Neural cell (in vitro differentiated cells): ENCODE measurements at regions not wholly inside any gene's neighbourhood (a gene's known extent, or its start where the extent isn't known, plus 50 kb on each side); places are given as distances from the start of the nearest gene placed in this dataset.
"Not testable (repeated sequence)": the region's sequence is repeated elsewhere in the genome, so short reads cannot be mapped to it uniquely, and the experiment has no call there.

Experiments
- H2AFZ ChIP-seq: fragments of 200-600, 300-800 bp; sonication (generic), shearing (Covaris generic); 2 replicates; pipeline ENCODE4 v1.6.0; 2014; ENCODE audit warnings: low read depth, mild to moderate bottlenecking, antibody characterized with exemption, low read length, moderate library complexity
- H3F3A ChIP-seq: fragments of 200-600 bp; shearing (Covaris generic); 2 replicates; pipeline ENCODE4 v1.6.1; 2016; ENCODE audit warnings: mild to moderate bottlenecking, moderate library complexity, mixed read lengths, antibody characterized with exemption, low read length; ENCODE audit not compliant: insufficient read depth, poor library complexity, severe bottlenecking
- H3K27ac ChIP-seq: fragments of 200-600, 300-800 bp; sonication (generic), shearing (Covaris generic); 2 replicates; pipeline ENCODE4 v1.5.1; 2014; ENCODE audit warnings: mild to moderate bottlenecking, low read length, moderate library complexity
- H3K27me3 ChIP-seq: fragments of 300-800, 200-600 bp; sonication (generic), shearing (Covaris generic); 2 replicates; pipeline ENCODE4 v1.6.0; 2014; ENCODE audit warnings: mild to moderate bottlenecking, low read depth, low read length, moderate library complexity; ENCODE audit not compliant: insufficient read depth
- H3K36me3 ChIP-seq: fragments of 300-800, 200-600 bp; sonication (generic), shearing (Covaris generic); 2 replicates; pipeline ENCODE4 v1.5.1; 2014; ENCODE audit warnings: mild to moderate bottlenecking, antibody characterized with exemption, low read length, moderate library complexity; ENCODE audit not compliant: insufficient read depth
- H3K4me2 ChIP-seq: fragments of 300-800, 200-600 bp; sonication (generic), shearing (Covaris generic); 2 replicates; pipeline ENCODE4 v1.6.0; 2014; ENCODE audit warnings: mild to moderate bottlenecking, low read length
- H3K4me3 ChIP-seq: fragments of 300-800, 200-600 bp; sonication (generic), shearing (Covaris generic); 2 replicates; pipeline ENCODE4 v1.5.1; 2014; ENCODE audit warnings: mild to moderate bottlenecking, low read length, moderate library complexity
- H3K79me2 ChIP-seq: fragments of 200-600 bp; shearing (Covaris generic); replicated peaks from 2 replicates; pipeline ENCODE4 v1.6.0; 2014; ENCODE audit warnings: mild to moderate bottlenecking, low read length, moderate library complexity; ENCODE audit not compliant: insufficient read depth
- H3K9ac ChIP-seq: fragments of 300-800, 200-600 bp; sonication (generic), shearing (Covaris generic); 2 replicates; pipeline ENCODE4 v1.6.1; 2016; ENCODE audit warnings: mild to moderate bottlenecking, low read length, mixed read lengths
- H3K9me2 ChIP-seq: fragments of 200-600 bp; shearing (Covaris generic); 2 replicates; pipeline ENCODE4 v1.6.1; 2016; ENCODE audit warnings: mild to moderate bottlenecking, low read length, mixed read lengths; ENCODE audit not compliant: insufficient read depth
- H3K9me3 ChIP-seq: fragments of 200-600, 300-800 bp; sonication (generic), shearing (Covaris generic); 2 replicates; pipeline ENCODE4 v1.6.1; 2016; ENCODE audit warnings: mild to moderate bottlenecking, mixed run types, low read length, moderate library complexity, mixed read lengths
- H4K20me1 ChIP-seq: fragments of 200-600 bp; shearing (Covaris generic); 2 replicates; pipeline ENCODE4 v1.6.1; 2016; ENCODE audit warnings: mild to moderate bottlenecking, mixed run types; ENCODE audit not compliant: insufficient read depth
- EP300 ChIP-seq: fragments of 450-650 bp; conservative IDR thresholded peaks from 2 replicates; pipeline ENCODE4 v1.6.1; 2014; ENCODE audit warnings: antibody characterized with exemption, mild to moderate bottlenecking, moderate library complexity; ENCODE audit not compliant: poor library complexity, severe bottlenecking
- EZH2 ChIP-seq: fragments of 200-600, 300-800 bp; shearing (Covaris generic), sonication (generic); IDR thresholded peaks from 2 replicates; pipeline ENCODE4 v1.6.1; 2014; ENCODE audit warnings: antibody characterized with exemption, low read length, borderline replicate concordance, mild to moderate bottlenecking; ENCODE audit not compliant: insufficient read depth, poor library complexity, severe bottlenecking
- MXI1 ChIP-seq: fragments of 450-650 bp; conservative IDR thresholded peaks from 2 replicates; pipeline ENCODE4 v1.6.1; 2014; ENCODE audit warnings: antibody characterized with exemption, mild to moderate bottlenecking; ENCODE audit not compliant: poor library complexity, severe bottlenecking
- POLR2AphosphoS5 ChIP-seq: IDR thresholded peaks from 2 replicates; pipeline ENCODE4 v1.6.1; 2012
- RAD21 ChIP-seq: fragments of 450-650 bp; conservative IDR thresholded peaks from 2 replicates; pipeline ENCODE4 v1.6.1; 2014; ENCODE audit warnings: antibody characterized with exemption, mild to moderate bottlenecking, moderate library complexity
- REST ChIP-seq: IDR thresholded peaks from 2 replicates; pipeline ENCODE4 v1.6.1; 2012; ENCODE audit warnings: borderline replicate concordance
- SMC3 ChIP-seq: fragments of 450-650 bp; conservative IDR thresholded peaks from 2 replicates; pipeline ENCODE4 v1.6.1; 2014; ENCODE audit warnings: antibody characterized with exemption, mild to moderate bottlenecking, moderate library complexity; ENCODE audit not compliant: poor library complexity
- TAF1 ChIP-seq: IDR thresholded peaks from 2 replicates; pipeline ENCODE4 v1.6.1; 2012; ENCODE audit warnings: low read depth
- TF ChIP-seq, protein P1 (sequence below): fragments of 450-650 bp; IDR thresholded peaks from 2 replicates; pipeline ENCODE4 v1.5.1; 2014; ENCODE audit warnings: antibody characterized with exemption, mild to moderate bottlenecking, moderate library complexity; ENCODE audit not compliant: poor library complexity, severe bottlenecking

- Histone ChIP-seq H3K36me3 (no peaks in the 10 kb centered on the region), H3K9me2 (no peaks in the 10 kb centered on the region), H3K27ac (no peak overlapping the region), H3K4me3 (no peak overlapping the region), H2AFZ (no peak overlapping the region), H3K27me3 (no peaks in the 10 kb centered on the region), H3F3A (no peaks in the 10 kb centered on the region), H3K79me2 (no peaks in the 10 kb centered on the region), H3K9me3 (no peaks in the 10 kb centered on the region), H3K4me2 (no peak overlapping the region), H3K9ac (no peak overlapping the region), H4K20me1 (no peaks in the 10 kb centered on the region)
- TF ChIP-seq TAF1 (no peak), SMC3 (no peak), EP300 (no peak), RAD21 (no peak), MXI1 (no peak), REST (no peak), EZH2 (no peak), POLR2AphosphoS5 (no peak)
- TF ChIP-seq, protein P1, sequence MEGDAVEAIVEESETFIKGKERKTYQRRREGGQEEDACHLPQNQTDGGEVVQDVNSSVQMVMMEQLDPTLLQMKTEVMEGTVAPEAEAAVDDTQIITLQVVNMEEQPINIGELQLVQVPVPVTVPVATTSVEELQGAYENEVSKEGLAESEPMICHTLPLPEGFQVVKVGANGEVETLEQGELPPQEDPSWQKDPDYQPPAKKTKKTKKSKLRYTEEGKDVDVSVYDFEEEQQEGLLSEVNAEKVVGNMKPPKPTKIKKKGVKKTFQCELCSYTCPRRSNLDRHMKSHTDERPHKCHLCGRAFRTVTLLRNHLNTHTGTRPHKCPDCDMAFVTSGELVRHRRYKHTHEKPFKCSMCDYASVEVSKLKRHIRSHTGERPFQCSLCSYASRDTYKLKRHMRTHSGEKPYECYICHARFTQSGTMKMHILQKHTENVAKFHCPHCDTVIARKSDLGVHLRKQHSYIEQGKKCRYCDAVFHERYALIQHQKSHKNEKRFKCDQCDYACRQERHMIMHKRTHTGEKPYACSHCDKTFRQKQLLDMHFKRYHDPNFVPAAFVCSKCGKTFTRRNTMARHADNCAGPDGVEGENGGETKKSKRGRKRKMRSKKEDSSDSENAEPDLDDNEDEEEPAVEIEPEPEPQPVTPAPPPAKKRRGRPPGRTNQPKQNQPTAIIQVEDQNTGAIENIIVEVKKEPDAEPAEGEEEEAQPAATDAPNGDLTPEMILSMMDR = no peak
Observed at GRCh38 chr5:119751734-119752094, 122.4 kb downstream of the FAM170A start.

DNA sequence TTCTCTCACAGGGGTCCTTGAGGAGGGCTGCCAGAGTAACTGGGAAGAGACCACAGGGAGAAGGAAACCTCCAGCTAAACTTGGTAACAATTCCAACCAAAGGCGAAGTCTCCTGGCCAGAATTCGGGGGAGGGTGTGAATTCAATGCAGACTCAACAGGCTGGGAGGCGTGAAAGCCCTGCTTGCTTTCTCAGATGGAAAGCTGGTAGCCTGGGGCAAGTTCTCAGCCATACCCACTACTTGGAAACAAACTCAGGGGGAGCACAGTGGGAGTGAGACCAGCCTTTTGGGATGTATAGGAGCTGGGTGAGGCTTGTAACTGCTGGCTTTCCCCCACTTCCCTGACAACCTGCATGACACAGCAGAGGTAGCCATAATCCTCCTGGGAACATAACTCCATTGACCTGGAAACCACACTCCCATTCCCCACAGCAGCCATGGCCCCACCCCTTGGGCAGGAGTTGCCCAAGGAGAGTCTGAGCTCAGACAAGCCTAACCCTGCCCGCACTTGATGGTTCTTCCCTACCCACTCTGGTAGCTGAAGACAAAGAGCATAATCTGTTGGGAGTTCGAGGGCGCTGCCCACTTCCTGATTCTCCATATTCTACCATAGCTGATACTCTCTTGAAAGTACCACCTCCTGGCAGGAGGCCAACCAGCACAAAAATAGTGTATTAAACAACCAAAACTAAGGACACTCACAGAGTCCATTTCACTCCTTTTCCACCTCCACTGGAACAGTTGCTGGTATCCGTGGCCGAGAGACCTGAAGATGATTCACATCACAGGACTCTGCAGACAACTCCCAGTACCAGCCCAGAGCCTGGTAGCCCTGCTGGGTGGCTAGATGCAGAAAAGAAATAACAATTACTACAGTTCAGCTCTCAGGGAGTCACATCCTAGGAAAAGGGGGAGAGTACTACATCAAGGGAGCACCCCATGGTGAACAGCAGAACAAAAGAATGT lies 123.8 kb downstream of the FAM170A start:
- H3K27ac ChIP-seq = no peak overlapping the region
- no peaks in the 10 kb centered on the region for H4K20me1 ChIP-seq
- H3K9ac ChIP-seq = no peak overlapping the region
- no peaks in the 10 kb centered on the region for H3K36me3 ChIP-seq
- no peaks in the 10 kb centered on the region for H3F3A ChIP-seq
- no peaks in the 10 kb centered on the region for H3K9me3 ChIP-seq
- no peak overlapping the region for H3K4me3 ChIP-seq
- no peak overlapping the region for H3K4me2 ChIP-seq
- H3K27me3 ChIP-seq = no peaks in the 10 kb centered on the region
- TF ChIP-seq EP300 (no peak), MXI1 (no peak), EZH2 (no peak), REST (no peak), POLR2AphosphoS5 (no peak)
- TF ChIP-seq, protein P1 = no peak
- H3K79me2 ChIP-seq = no peaks in the 10 kb centered on the region
- no peak overlapping the region for H2AFZ ChIP-seq
- H3K9me2 ChIP-seq = no peaks in the 10 kb centered on the region

DNA sequence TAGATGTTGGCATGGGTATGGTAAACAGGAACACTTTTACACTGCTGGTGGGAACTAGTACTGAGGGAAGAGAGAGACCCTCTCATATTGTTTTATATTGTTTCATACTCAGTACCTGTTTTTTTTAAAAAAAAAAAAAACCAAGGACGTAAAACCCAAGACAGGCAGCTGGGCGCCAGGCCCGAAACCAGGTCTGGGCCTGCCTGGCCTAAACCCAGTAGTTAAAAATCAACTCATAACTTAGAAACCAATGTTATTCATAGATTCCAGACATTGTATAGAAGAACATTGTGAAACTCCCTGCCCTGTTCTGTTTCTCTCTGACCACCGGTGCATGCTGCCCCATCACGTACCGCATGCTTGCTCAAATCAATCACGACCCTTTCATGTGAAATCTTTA lies 125.5 kb downstream of the FAM170A start:
- H2AFZ ChIP-seq, H3K27me3 ChIP-seq, H3F3A ChIP-seq, H3K36me3 ChIP-seq, H4K20me1 ChIP-seq, H3K4me3 ChIP-seq, H3K4me2 ChIP-seq, H3K9me2 ChIP-seq, H3K79me2 ChIP-seq, H3K27ac ChIP-seq, H3K9ac ChIP-seq, H3K9me3 ChIP-seq: not testable (repeated sequence)
